WTC11 (cell line): ENCODE measurements at regions not wholly inside any gene's neighbourhood (a gene's known extent, or its start where the extent isn't known, plus 50 kb on each side); places are given as distances from the start of the nearest gene placed in this dataset.

Source experiments
- STAT6 ChIP-seq: sonication (generic); formaldehyde crosslinking; conservative IDR thresholded peaks from 2 replicates; pipeline ENCODE4 v1.8.1; 2023; ENCODE audit warnings: mild to moderate bottlenecking, low read depth, missing genetic modification reagents, moderate library complexity
- ZNF138 ChIP-seq: sonication (generic); formaldehyde crosslinking; conservative IDR thresholded peaks from 2 replicates; pipeline ENCODE4 v1.8.1; 2022; ENCODE audit warnings: mild to moderate bottlenecking, moderate library complexity, missing genetic modification reagents
- ZNF263 ChIP-seq: sonication (generic); formaldehyde crosslinking; IDR thresholded peaks from 2 replicates; pipeline ENCODE4 v1.8.1; 2022; ENCODE audit warnings: low read depth, mild to moderate bottlenecking, moderate library complexity, missing genetic modification reagents
- ZNF425 ChIP-seq: fragments of 250-450 bp; sonication (Bioruptor Pico); conservative IDR thresholded peaks from 2 replicates; pipeline ENCODE4 v1.9.0; 2021; ENCODE audit warnings: mild to moderate bottlenecking
- TF ChIP-seq, protein P1 (sequence below): fragments of 200-600 bp; IDR thresholded peaks from 2 replicates; pipeline ENCODE4 v1.8.0; 2022; ENCODE audit warnings: antibody characterized with exemption

DNA sequence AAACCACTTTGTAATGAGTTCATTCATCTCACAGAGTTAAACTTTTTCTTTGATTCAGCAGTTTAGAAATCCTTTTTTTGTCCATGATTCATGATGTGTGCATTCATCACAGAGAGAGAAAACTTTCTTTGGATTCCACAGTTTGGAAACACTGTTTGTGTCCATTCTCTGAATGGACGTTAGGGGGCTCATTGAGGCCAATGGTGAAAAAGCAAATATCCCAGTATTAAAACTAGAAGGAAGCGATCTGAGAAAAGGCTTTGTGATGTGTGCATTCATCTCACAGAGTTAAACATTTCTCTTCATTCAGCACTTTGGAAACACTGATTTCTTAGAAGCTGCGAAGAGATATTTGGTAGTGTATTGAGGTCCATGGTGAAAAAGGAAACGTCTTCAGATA is 155.6 kb upstream of the TRIM48 start:
- TF ChIP-seq, protein P1, sequence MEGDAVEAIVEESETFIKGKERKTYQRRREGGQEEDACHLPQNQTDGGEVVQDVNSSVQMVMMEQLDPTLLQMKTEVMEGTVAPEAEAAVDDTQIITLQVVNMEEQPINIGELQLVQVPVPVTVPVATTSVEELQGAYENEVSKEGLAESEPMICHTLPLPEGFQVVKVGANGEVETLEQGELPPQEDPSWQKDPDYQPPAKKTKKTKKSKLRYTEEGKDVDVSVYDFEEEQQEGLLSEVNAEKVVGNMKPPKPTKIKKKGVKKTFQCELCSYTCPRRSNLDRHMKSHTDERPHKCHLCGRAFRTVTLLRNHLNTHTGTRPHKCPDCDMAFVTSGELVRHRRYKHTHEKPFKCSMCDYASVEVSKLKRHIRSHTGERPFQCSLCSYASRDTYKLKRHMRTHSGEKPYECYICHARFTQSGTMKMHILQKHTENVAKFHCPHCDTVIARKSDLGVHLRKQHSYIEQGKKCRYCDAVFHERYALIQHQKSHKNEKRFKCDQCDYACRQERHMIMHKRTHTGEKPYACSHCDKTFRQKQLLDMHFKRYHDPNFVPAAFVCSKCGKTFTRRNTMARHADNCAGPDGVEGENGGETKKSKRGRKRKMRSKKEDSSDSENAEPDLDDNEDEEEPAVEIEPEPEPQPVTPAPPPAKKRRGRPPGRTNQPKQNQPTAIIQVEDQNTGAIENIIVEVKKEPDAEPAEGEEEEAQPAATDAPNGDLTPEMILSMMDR = no peak
- TF ChIP-seq ZNF263 (no peak), ZNF425 (CRISPR knock-in tag) (no peak), ZNF138 (CRISPR knock-in tag) (no peak), STAT6 (no peak)
